Right cardiac atrium (tissue), 5 donors: ENCODE measurements at regions not wholly inside any gene's neighbourhood (a gene's known extent, or its start where the extent isn't known, plus 50 kb on each side); places are given as distances from the start of the nearest gene placed in this dataset.

Experiments
- ATAC-seq, 2 donors: fragments of 200-7000 bp; cut with Tn5 transposase; one replicate each; pipeline versions ENCODE4 v1.8.0 to v1.9.1; 2020; ENCODE audit warnings: moderate library complexity in 2 of 2, mild to moderate bottlenecking in 1 of 2
- DNase-seq, 3 donors: peaks; one replicate each; pipeline ENCODE4 v3.0.0-alpha.2; 2020
- H3K27ac ChIP-seq: one replicate; pipeline ENCODE4 v1.5.1; 2013; ENCODE audit warnings: mild to moderate bottlenecking, low read length, control low read depth, moderate library complexity
- H3K27me3 ChIP-seq: one replicate; pipeline ENCODE4 v1.6.1; 2013; ENCODE audit not compliant: control insufficient read depth, insufficient read depth
- H3K4me1 ChIP-seq: one replicate; pipeline ENCODE4 v1.6.1; 2013; ENCODE audit warnings: low read length; ENCODE audit not compliant: control insufficient read depth, insufficient read depth
- H3K4me3 ChIP-seq: one replicate; pipeline ENCODE4 v1.5.1; 2013; ENCODE audit warnings: low read length, control low read depth
- H3K9me3 ChIP-seq: one replicate; pipeline ENCODE4 v1.6.1; 2013; ENCODE audit warnings: low read length; ENCODE audit not compliant: control insufficient read depth
- WGBS: extraction: QIAGEN DNeasy Blood & Tissue Kit; methylation state at CpG from one replicate; pipeline ENCODE4 v1.1.7; 2013; 5-methylcytosine and 5-hydroxymethylcytosine counted together
- intact Hi-C, 4 donors: fragments of 100-400 bp; cut with DNase I; formaldehyde crosslinking; loops; one replicate each; pipeline versions ENCODE4 v1.11.0 to v1.14.0; 2022 to 2023
- donor health status: healthy with polysubstance abuse.
- donor health status: DM: no; HTN: yes; CAD: no.
- donor health status: DM: no; HTN: no; CAD: no.
- donor health status: DM: no; HTN: yes; CAD: no; lungs with severe emphysema.
- donor health status: DM: yes; HTN: yes; CAD: no.

DNA sequence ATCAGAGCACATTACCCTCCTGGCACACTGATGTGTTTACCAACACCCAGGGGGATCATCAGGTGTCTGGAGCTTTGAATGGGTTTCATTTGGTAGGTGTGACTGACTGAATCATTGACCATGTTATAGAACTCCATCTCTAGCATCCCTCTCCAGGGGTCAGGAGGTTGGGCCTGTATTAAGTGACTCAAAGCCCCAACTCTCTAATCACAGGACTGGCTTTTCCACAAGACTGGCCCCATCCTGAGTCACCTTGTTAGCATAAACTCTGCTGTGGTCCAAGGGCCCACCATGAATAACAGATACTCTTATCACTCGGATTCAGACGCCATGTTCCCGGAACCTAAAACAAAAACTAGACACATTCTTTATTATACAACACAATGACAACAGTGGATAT lies 125.9 kb upstream of the NDUFV2 start:
- H3K4me1 ChIP-seq, result no peaks in the 10 kb centered on the region
- no peak overlapping the region for H3K27ac ChIP-seq
- 95% methylated on average over 3 of the region's 3 CpGs for WGBS
- DNase-seq (no peak), ATAC-seq (no peak)
- no peaks in the 10 kb centered on the region for H3K27me3 ChIP-seq
- intact Hi-C loops, result no loop called here
- H3K4me3 ChIP-seq, result no peak overlapping the region
- no peaks in the 10 kb centered on the region for H3K9me3 ChIP-seq

GRCh38 chr18:8977166-8977565 lies 125.3 kb upstream of the NDUFV2 start:
- H3K9me3 ChIP-seq, result no peaks in the 10 kb centered on the region
- intact Hi-C loops, result no loop called here
- DNase-seq (no peak), ATAC-seq (no peak)
- no peaks in the 10 kb centered on the region for H3K27me3 ChIP-seq
- H3K27ac ChIP-seq, result no peak overlapping the region
- H3K4me1 ChIP-seq, result no peaks in the 10 kb centered on the region
- no peak overlapping the region for H3K4me3 ChIP-seq

DNA sequence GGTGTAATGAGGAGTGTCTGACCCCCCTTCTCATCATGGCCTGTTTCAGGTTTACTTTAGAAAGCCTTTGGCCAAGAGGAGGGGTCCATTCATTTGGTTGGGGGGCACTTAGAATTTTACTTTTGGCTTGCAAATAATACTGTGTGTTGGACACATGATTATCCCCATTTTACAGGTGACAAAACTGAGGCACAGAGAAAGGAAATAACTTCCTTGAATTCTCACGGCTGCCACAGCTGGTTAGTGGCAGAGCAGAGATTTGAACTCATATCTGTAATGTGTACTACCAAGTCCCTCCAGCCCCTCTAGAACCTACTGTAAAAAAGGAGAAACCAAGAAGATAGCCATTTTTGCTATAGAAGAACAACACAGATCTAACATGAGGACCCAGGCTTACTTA lies 124.8 kb upstream of the NDUFV2 start:
- Histone ChIP-seq H3K4me1 (no peaks in the 10 kb centered on the region), H3K27ac (no peak overlapping the region), H3K27me3 (no peaks in the 10 kb centered on the region), H3K9me3 (no peaks in the 10 kb centered on the region), H3K4me3 (no peak overlapping the region)
- DNase-seq, result no peak
- no peak for ATAC-seq
- intact Hi-C loops, result no loop called here
- 79% methylated on average over 1 of the region's 1 CpG for WGBS

DNA sequence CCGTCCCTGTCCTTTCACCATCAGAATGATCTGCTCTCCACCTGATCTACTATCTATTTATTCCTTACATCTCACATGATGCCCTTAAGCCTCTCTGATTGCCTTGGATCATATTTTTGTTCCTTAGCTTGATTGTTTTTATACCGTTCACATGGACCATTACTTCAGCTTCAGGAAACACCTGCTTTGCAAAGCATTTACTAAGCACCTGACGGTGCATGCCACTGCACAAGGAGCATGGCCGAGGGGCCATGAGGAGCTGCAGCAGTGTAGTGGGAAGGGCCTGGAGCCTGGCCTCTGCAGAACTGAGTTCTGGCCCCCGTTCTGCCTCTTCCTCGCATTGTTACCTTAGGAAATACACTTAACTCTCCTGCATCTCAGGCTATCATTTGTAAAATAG lies 124.1 kb upstream of the NDUFV2 start:
- Histone ChIP-seq H3K4me3 (no peak overlapping the region), H3K27ac (no peak overlapping the region), H3K9me3 (no peaks in the 10 kb centered on the region), H3K27me3 (no peaks in the 10 kb centered on the region), H3K4me1 (no peaks in the 10 kb centered on the region)
- ATAC-seq, result no peak
- no peak for DNase-seq
- WGBS, result 70% methylated on average over 6 of the region's 6 CpGs
- intact Hi-C loops, result no loop called here

DNA sequence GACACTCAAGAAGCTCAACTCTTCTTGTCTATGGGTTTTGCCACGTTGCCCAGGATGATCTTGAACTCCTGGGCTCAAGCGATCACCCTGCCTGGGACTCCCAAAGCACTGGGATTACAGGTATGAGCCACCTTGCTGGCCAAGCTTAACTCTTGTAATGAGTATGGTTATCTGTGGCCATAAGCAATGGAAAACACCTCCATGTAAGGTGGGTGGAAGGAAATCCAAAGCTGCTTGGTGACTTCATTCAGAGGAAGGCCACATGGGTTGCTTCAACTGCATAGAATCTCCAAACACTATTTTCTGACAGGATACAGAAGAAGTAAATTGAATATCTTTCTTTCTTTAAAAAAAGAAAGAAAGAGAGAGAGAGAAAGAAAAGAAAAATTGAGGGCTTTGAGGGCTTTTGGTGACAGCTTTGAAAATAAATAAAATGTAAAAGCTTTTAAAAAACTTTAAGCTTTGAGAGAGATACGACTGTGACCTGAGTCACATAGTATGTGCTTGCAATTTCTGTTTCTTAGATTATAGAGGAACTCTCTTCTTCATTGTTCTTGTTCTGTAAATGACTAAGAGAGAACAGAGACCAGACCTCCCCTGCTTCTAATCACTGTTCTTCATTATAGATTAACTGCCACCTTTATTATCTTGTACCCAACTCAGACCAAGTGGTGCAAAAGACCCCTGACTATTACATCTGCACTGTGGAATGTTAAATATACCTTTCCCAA lies 123.1 kb upstream of the NDUFV2 start:
- intact Hi-C loops, result no loop called here
- WGBS, result 83% methylated on average over 3 of the region's 3 CpGs

GRCh38 chr18:8980496-8980895 lies 122.0 kb upstream of the NDUFV2 start:
- WGBS, result 95% methylated on average over 6 of the region's 6 CpGs
- ATAC-seq, result no peak
- Histone ChIP-seq H3K9me3 (no peaks in the 10 kb centered on the region), H3K27ac (no peak overlapping the region), H3K4me3 (no peak overlapping the region), H3K27me3 (no peaks in the 10 kb centered on the region), H3K4me1 (no peaks in the 10 kb centered on the region)
- intact Hi-C loops, result loop anchor here (5.0 to 10.0 kb wide), 4 partner anchors 283 to 496 kb away; no protein-coding TSS in a partner anchor
- no peak for DNase-seq

More for the DNA sequence above, 123.1 kb upstream of the NDUFV2 start:
- ATAC-seq, result no peak
- DNase-seq, result no peak
- H3K27me3 ChIP-seq, result no peaks in the 10 kb centered on the region
- H3K9me3 ChIP-seq, result no peaks in the 10 kb centered on the region
- H3K4me3 ChIP-seq, result no peak overlapping the region
- H3K4me1 ChIP-seq, result no peaks in the 10 kb centered on the region
- no peak overlapping the region for H3K27ac ChIP-seq

DNA sequence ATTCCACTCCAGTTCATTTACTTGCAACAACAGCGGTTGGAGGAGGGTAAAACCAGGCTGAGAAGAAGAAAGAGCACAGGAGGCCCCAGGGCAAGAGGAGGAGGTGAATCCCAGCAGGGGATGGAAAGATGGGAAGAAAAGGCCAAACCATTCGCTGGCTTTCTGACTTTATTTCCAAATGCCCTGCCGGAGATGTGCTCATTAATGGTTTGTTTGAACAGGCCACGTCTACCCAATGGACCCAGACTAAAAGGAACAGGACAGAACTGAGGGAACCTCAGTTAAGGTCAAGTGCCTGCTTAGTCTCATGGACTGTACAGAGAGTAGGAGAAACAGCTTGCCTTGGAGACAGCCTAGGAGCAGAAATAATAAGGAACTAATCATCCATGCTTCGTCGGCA lies 121.6 kb upstream of the NDUFV2 start:
- DNase-seq (no peak), ATAC-seq (no peak)
- 86% methylated on average over 6 of the region's 6 CpGs for WGBS
- no peaks in the 10 kb centered on the region for H3K27me3 ChIP-seq
- H3K9me3 ChIP-seq, result no peaks in the 10 kb centered on the region
- H3K27ac ChIP-seq, result no peak overlapping the region
- H3K4me3 ChIP-seq, result no peak overlapping the region
- no peaks in the 10 kb centered on the region for H3K4me1 ChIP-seq
- intact Hi-C loops, result loop anchor here (5.0 to 10.0 kb wide), 4 partner anchors 284 to 496 kb away; no protein-coding TSS in a partner anchor

DNA sequence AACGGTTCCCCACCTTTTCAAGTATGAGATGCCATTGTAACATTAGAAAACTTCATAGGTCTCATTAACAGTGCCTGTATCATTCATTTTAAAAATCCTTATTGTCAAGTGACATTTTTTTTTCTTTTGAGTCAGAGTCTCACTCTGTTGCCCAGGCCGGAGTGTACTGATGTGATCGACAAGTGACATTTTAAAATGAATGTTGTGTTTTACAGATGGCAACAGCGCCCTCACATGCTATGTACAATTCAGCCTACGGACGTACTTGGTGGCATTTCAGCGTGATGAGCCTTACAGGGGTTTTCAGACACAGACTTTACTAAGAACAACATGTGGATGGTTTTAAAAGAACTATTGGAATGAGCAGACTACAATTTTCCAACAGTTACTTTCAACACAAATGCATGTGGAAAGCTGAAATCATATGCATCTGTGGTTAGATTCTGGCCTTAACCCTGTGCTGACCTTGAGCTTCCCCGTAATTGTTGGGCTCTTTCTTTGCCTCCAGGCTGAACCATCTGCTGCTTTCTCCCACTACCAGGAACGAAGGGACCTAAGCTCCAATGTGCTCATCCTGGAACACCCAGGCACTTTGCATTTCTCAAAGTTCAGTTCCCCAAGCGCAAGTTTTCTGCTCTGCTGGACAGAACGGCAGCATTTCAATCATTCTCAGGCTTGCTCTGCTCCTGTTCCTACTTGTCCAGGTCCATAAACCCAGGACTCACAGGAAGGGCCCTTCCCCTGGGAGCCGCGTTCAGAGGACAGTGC lies 119.9 kb upstream of the NDUFV2 start:
- ATAC-seq, result peak; percentile 48 to 61
- WGBS, result 50% methylated on average over 13 of the region's 13 CpGs
- intact Hi-C loops, result loop anchor here (5.0 to 10.0 kb wide), 4 partner anchors 285 to 498 kb away; no protein-coding TSS in a partner anchor

DNA sequence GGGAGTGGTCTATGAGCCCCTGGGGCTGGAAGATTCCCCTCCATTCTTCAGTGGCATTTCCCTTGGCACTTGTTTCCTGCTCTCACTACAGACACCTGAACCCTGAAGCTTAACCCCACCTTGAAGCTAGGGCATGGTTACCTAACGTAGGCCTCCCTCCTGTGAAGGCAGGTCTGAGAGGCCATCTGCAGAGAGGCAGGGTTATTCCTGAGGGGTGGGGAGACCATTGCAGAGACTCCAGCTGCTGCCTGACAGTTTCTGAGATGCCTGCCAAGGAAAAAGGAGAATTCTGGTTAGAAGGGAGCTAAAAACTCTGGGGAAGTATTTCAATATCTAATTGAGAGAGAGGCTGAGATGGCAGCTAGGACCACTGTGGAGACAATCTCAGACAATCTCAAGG lies 119.3 kb upstream of the NDUFV2 start:
- Histone ChIP-seq H3K27ac (no peak overlapping the region), H3K4me3 (no peak overlapping the region), H3K27me3 (no peaks in the 10 kb centered on the region), H3K4me1 (no peaks in the 10 kb centered on the region), H3K9me3 (no peaks in the 10 kb centered on the region)
- 73% methylated on average over 1 of the region's 1 CpG for WGBS
- no peak for DNase-seq
- no peak for ATAC-seq
- intact Hi-C loops, result loop anchor here (5.0 to 10.0 kb wide), 4 partner anchors 286 to 498 kb away; no protein-coding TSS in a partner anchor

More for the DNA sequence above, 119.9 kb upstream of the NDUFV2 start:
- Histone ChIP-seq H3K27ac (no peak overlapping the region), H3K4me3 (no peak overlapping the region), H3K4me1 (no peaks in the 10 kb centered on the region), H3K27me3 (no peaks in the 10 kb centered on the region), H3K9me3 (no peaks in the 10 kb centered on the region)
- no peak for DNase-seq

GRCh38 chr18:8984131-8984721 lies 118.3 kb upstream of the NDUFV2 start:
- DNase-seq (no peak), ATAC-seq (no peak)
- Histone ChIP-seq H3K27me3 (no peaks in the 10 kb centered on the region), H3K9me3 (no peaks in the 10 kb centered on the region), H3K4me3 (no peak overlapping the region), H3K4me1 (no peaks in the 10 kb centered on the region), H3K27ac (no peak overlapping the region)
- intact Hi-C loops, result loop anchor here (5.0 to 10.0 kb wide), 4 partner anchors 287 to 499 kb away; no protein-coding TSS in a partner anchor
- WGBS, result 76% methylated on average over 4 of the region's 4 CpGs

GRCh38 chr18:8987241-8987640 lies 115.3 kb upstream of the NDUFV2 start:
- H3K4me1 ChIP-seq, result no peaks in the 10 kb centered on the region
- ATAC-seq (no peak), DNase-seq (no peak)
- WGBS, result 64% methylated on average over 6 of the region's 6 CpGs
- H3K27me3 ChIP-seq, result no peaks in the 10 kb centered on the region
- H3K9me3 ChIP-seq, result no peaks in the 10 kb centered on the region
- intact Hi-C loops, result loop anchor here in 3 of 4 donors (5.0 to 10.0 kb wide), 5 partner anchors 290 to 502 kb away; no protein-coding TSS in a partner anchor
- H3K4me3 ChIP-seq, result no peak overlapping the region
- H3K27ac ChIP-seq, result no peak overlapping the region
